Activated B cell treated with CpG ODN at 0.5 μM for 24 hours (primary cell): ENCODE measurements at regions not wholly inside any gene's neighbourhood (a gene's known extent, or its start where the extent isn't known, plus 50 kb on each side); places are given as distances from the start of the nearest gene placed in this dataset.

Experiments
- ATAC-seq: fragments of 200-7000 bp; cut with Tn5 transposase; one replicate; pipeline ENCODE4 v1.10.0; 2021; ENCODE audit warnings: low read depth, mild to moderate bottlenecking, moderate library complexity
- CTCF ChIA-PET: fragments of 350-600 bp; sonication (Branson Sonifier 250); formaldehyde crosslinking; loops from one replicate; lab custom pipeline; 2021; ENCODE audit warnings: antibody characterized with exemption; lab: Charles Lee
- POLR2A ChIA-PET: fragments of 350-600 bp; sonication (Branson Sonifier 250); formaldehyde crosslinking; loops from one replicate; lab custom pipeline; 2021; ENCODE audit warnings: antibody characterized with exemption; lab: Charles Lee
- DNase-seq: peaks from one replicate; pipeline ENCODE4 v3.0.0; 2022
- H3K27ac Mint-ChIP-seq: one replicate; pipeline ENCODE4 v1.8.0; 2020; ENCODE audit warnings: mixed read lengths
- H3K27me3 Mint-ChIP-seq: one replicate; pipeline ENCODE4 v1.8.0; 2021; ENCODE audit warnings: mixed read lengths
- H3K36me3 Mint-ChIP-seq: one replicate; pipeline ENCODE4 v1.8.0; 2021; ENCODE audit warnings: low read depth, mixed read lengths
- H3K4me1 Mint-ChIP-seq: one replicate; pipeline ENCODE4 v1.8.0; 2021; ENCODE audit warnings: mixed read lengths
- H3K4me3 Mint-ChIP-seq: one replicate; pipeline ENCODE4 v1.8.0; 2020; ENCODE audit warnings: mild to moderate bottlenecking, mixed read lengths
- H3K9me3 Mint-ChIP-seq: one replicate; pipeline ENCODE4 v1.8.0; 2020; ENCODE audit warnings: mixed read lengths
- CTCF ChIP-seq: fragments of 200-600 bp; IDR thresholded peaks from one replicate; pipeline ENCODE4 v1.8.0; 2022; ENCODE audit warnings: antibody characterized with exemption, mild to moderate bottlenecking
- intact Hi-C: fragments of 100-400 bp; cut with micrococcal nuclease; formaldehyde crosslinking; loops from one replicate; pipeline ENCODE4 v1.15.1; 2024

GRCh38 chr3:130596484-130596883, 79.5 kb downstream of the COL6A6 start:
- CTCF ChIA-PET, result no interaction called here
- ATAC-seq (no peak), DNase-seq (no peak)
- no peak for TF ChIP-seq CTCF
- Mint-ChIP-seq H3K9me3 (no peaks in the 10 kb centered on the region), H3K27ac (no peak overlapping the region), H3K4me3 (no peak overlapping the region), H3K36me3 (no peaks in the 10 kb centered on the region), H3K27me3 (peaks cover 12% of the 10 kb centered on the region), H3K4me1 (no peaks in the 10 kb centered on the region)
- POLR2A ChIA-PET, result no interaction called here
- intact Hi-C loops, result no loop called here

- intact Hi-C loops, result no loop called here
- no peak for DNase-seq
- Mint-ChIP-seq H3K9me3 (peaks cover 7% of the 10 kb centered on the region), H3K4me3 (no peak overlapping the region), H3K27me3 (peaks cover 8% of the 10 kb centered on the region), H3K36me3 (no peaks in the 10 kb centered on the region), H3K27ac (no peak overlapping the region), H3K4me1 (no peaks in the 10 kb centered on the region)
- no peak for ATAC-seq
- TF ChIP-seq CTCF, result no peak
- CTCF ChIA-PET, result no interaction called here
- POLR2A ChIA-PET, result no interaction called here
These were observed 84.5 kb downstream of the COL6A6 start for GRCh38 chr3:130601442-130601971.

DNA sequence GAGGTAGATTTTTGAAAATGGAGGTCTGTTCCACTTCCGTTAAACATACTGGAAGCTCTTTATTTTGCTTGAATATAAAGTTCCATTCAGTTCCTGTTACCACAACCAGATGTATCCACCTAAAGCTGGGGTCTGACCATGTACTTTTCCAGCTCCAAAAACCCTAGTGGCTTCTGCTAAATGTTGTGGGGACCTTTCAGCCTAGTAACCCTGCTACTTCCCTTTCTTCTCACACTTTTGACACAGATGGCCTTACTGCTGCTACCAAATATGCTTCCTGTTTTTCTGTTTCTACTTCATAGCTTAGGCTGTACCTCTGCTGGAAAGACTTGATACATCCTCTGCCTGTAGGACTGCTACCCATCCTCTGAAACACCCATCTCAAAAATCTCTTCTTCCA, 87.8 kb downstream of the COL6A6 start:
- DNase-seq, result no peak
- Mint-ChIP-seq H3K9me3 (peaks cover 9% of the 10 kb centered on the region), H3K4me3 (no peak overlapping the region), H3K27ac (no peak overlapping the region), H3K27me3 (peaks cover 1% of the 10 kb centered on the region), H3K4me1 (no peaks in the 10 kb centered on the region), H3K36me3 (no peaks in the 10 kb centered on the region)
- POLR2A ChIA-PET, result no interaction called here
- CTCF ChIA-PET, result no interaction called here
- TF ChIP-seq CTCF, result no peak
- ATAC-seq, result no peak
- intact Hi-C loops, result no loop called here

DNA sequence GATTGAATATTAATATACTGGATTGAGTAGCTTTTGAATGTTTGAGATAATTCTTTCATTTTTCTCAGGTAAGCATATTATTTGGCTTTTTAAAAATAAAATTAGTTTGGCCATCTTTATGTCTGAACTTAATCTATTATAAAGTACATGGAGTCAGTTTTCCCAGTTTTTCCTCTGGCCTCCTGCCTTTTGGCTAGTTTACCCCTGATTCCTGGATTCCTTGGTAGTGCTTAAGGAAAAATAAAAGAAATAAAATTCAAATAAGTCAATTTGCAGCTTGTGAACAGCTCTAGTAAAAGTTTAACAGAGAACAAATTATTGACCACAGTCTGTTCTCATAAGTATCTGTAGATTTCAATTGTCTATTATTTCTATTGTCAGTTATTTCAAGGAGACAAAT, 89.4 kb downstream of the COL6A6 start:
- ATAC-seq (no peak), DNase-seq (no peak)
- Mint-ChIP-seq H3K27me3 (no peaks in the 10 kb centered on the region), H3K4me1 (no peaks in the 10 kb centered on the region), H3K4me3 (no peak overlapping the region), H3K36me3 (no peaks in the 10 kb centered on the region), H3K9me3 (peaks cover 9% of the 10 kb centered on the region), H3K27ac (no peak overlapping the region)
- intact Hi-C loops, result no loop called here
- TF ChIP-seq CTCF, result no peak
- ChIA-PET POLR2A (no interaction called here), CTCF (no interaction called here)

DNA sequence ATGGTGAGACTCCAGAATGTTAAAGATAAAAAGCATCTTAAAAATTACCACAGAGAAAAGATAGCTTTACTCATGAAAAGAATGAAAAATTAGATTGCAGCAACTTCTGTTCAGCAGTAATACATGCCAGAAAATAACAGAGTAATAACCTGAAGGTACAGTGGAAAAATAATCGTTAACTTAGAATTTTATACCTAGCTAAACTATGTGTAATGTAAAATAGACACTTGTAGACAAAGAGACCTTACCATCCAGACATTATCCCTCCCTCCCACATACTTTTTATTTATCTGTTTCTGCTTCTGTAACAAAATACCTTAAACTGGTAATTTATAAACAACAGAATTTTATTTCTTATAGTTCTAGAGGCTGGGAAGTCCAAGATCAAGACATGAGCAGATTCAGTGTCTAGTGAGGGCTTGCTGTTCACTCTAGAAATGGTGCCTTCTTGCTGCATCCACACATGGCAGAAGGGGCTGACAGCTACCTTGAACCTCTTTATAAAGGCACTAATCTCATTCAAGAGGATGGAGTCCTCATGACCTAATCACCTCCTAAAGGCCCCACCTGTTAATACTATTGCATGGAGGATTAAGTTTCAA, 90.7 kb downstream of the COL6A6 start:
- no peak for ATAC-seq
- no peak overlapping the region for H3K4me3 Mint-ChIP-seq
- intact Hi-C loops, result no loop called here
- no peaks in the 10 kb centered on the region for H3K4me1 Mint-ChIP-seq
- H3K9me3 Mint-ChIP-seq, result peaks cover 13% of the 10 kb centered on the region
- no peaks in the 10 kb centered on the region for H3K36me3 Mint-ChIP-seq
- ChIA-PET POLR2A (no interaction called here), CTCF (no interaction called here)
- H3K27me3 Mint-ChIP-seq, result no peaks in the 10 kb centered on the region
- no peak for TF ChIP-seq CTCF
- no peak overlapping the region for H3K27ac Mint-ChIP-seq
- no peak for DNase-seq
